NT2/D1 (cell line): ENCODE measurements at regions not wholly inside any gene's neighbourhood (a gene's known extent, or its start where the extent isn't known, plus 50 kb on each side); places are given as distances from the start of the nearest gene placed in this dataset.

Experiments used
- SUZ12 ChIP-seq: IDR thresholded peaks from 2 replicates; pipeline ENCODE4 v1.6.1; 2011; ENCODE audit not compliant: insufficient read length, insufficient read depth; ENCODE audit errors: extremely low read depth
- YY1 ChIP-seq: IDR thresholded peaks from 2 replicates; pipeline ENCODE4 v1.6.1; 2011; ENCODE audit not compliant: insufficient read length, insufficient read depth
- ZNF274 ChIP-seq: IDR thresholded peaks from 2 replicates; pipeline ENCODE4 v1.6.1; 2011; ENCODE audit warnings: mild to moderate bottlenecking, low read depth, low read length

DNA sequence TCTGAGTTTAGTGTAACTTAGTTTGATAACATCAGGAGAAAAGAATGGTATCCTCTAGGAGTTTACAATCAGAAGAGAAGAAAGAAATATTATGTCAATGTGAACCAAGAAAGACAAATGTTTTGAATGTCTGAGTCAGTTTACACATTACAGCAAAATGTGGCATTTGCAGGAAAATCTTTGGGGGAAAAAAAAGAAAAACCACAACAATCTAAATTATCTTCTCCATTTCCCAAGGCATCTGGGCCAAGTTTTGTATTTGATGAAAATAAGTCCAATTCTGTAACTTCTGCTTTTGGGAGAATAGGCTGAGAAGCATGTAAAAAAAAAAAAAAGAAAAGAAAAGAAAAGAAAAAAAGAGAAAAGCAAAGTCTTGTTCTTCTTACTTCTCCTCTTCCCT, 58.8 kb upstream of the FLRT2 start:
- no peak for TF ChIP-seq YY1
- no peak for TF ChIP-seq SUZ12
- no peak for TF ChIP-seq ZNF274
